Loucy (cell line): ENCODE measurements at regions not wholly inside any gene's neighbourhood (a gene's known extent, or its start where the extent isn't known, plus 50 kb on each side); places are given as distances from the start of the nearest gene placed in this dataset.

Experiments
- H2AFZ ChIP-seq: fragments of 200-600 bp; sonication (generic); 2 replicates; pipeline ENCODE4 v1.6.0; 2016; ENCODE audit warnings: antibody characterized with exemption, mild to moderate bottlenecking, low read length, moderate library complexity
- H3F3A ChIP-seq: fragments of 200-600 bp; 2 replicates; pipeline ENCODE4 v1.6.0; 2016; ENCODE audit warnings: antibody characterized with exemption, low read depth, mild to moderate bottlenecking
- H3K27me3 ChIP-seq: fragments of 200-600 bp; sonication (generic); 2 replicates; pipeline ENCODE4 v1.6.1; 2014; ENCODE audit warnings: low read length, mild to moderate bottlenecking; ENCODE audit not compliant: insufficient read depth, poor library complexity, severe bottlenecking
- H3K36me3 ChIP-seq: fragments of 200-600 bp; sonication (generic); 2 replicates; pipeline ENCODE4 v1.6.1; 2016; ENCODE audit warnings: low read length; ENCODE audit not compliant: insufficient read depth
- H3K4me1 ChIP-seq: fragments of 200-600 bp; sonication (generic); 2 replicates; pipeline ENCODE4 v1.5.1; 2014; ENCODE audit warnings: low read length, mild to moderate bottlenecking; ENCODE audit not compliant: insufficient read depth, poor library complexity, severe bottlenecking
- H3K4me2 ChIP-seq: fragments of 200-600 bp; sonication (generic); 2 replicates; pipeline ENCODE4 v1.6.0; 2014; ENCODE audit warnings: antibody characterized with exemption, low read length, low read depth, mild to moderate bottlenecking; ENCODE audit not compliant: poor library complexity, severe bottlenecking
- H3K4me3 ChIP-seq: fragments of 200-600 bp; sonication (generic); 2 replicates; pipeline ENCODE4 v1.5.1; 2014; ENCODE audit warnings: low read length, mild to moderate bottlenecking, mixed read lengths; ENCODE audit not compliant: poor library complexity, severe bottlenecking
- H3K79me2 ChIP-seq: fragments of 200-600 bp; sonication (generic); 2 replicates; pipeline ENCODE4 v1.6.1; 2014; ENCODE audit warnings: low read length; ENCODE audit not compliant: insufficient read depth
- H3K9ac ChIP-seq: fragments of 200-600 bp; sonication (generic); 2 replicates; pipeline ENCODE4 v1.6.0; 2014; ENCODE audit warnings: mild to moderate bottlenecking, low read depth, low read length, moderate library complexity; ENCODE audit not compliant: poor library complexity, severe bottlenecking
- H3K9me2 ChIP-seq: fragments of 200-600 bp; sonication (generic); replicated peaks from 2 replicates; pipeline ENCODE4 v1.6.1; 2016; ENCODE audit warnings: low read depth, low read length, mixed read lengths
- H3K9me3 ChIP-seq: fragments of 200-600 bp; sonication (generic); 2 replicates; pipeline ENCODE4 v1.6.1; 2014; ENCODE audit warnings: mild to moderate bottlenecking, antibody characterized with exemption, low read length, low read depth; ENCODE audit not compliant: insufficient read depth
- H4K20me1 ChIP-seq: fragments of 200-600 bp; sonication (generic); 2 replicates; pipeline ENCODE4 v1.6.0; 2014; ENCODE audit warnings: antibody characterized with exemption, low read length, mild to moderate bottlenecking; ENCODE audit not compliant: insufficient read depth, poor library complexity, severe bottlenecking
- EZH2phosphoT487 ChIP-seq: fragments of 200-600 bp; IDR thresholded peaks from 2 replicates; pipeline ENCODE4 v1.6.1; 2018; ENCODE audit warnings: antibody characterized with exemption, mild to moderate bottlenecking, moderate library complexity, borderline replicate concordance
- TF ChIP-seq, protein P1 (sequence below): fragments of 200-600 bp; sonication (generic); conservative IDR thresholded peaks from 2 replicates; pipeline ENCODE4 v1.5.1; 2014; ENCODE audit warnings: mild to moderate bottlenecking, antibody characterized with exemption, low read length

DNA sequence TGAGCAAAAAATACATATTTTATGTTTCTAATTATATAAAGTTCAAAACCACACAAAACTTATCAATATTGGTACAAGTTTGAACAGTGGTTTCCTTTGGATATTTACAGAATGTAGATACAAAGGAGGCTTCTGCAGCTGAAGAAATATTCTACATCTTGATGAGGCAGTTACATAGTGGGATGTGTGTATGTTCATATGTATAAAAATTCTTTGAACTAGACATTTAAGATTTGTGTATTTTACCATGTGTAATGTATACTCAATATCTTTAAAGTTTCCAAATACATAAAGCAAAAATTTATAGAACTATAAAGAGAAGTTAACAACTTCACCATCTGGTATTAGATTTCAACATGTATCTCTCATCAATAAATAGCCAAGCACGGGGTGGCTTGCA is 80.7 kb upstream of the TNFSF4 start:
- H3K79me2 ChIP-seq = no peaks in the 10 kb centered on the region

DNA sequence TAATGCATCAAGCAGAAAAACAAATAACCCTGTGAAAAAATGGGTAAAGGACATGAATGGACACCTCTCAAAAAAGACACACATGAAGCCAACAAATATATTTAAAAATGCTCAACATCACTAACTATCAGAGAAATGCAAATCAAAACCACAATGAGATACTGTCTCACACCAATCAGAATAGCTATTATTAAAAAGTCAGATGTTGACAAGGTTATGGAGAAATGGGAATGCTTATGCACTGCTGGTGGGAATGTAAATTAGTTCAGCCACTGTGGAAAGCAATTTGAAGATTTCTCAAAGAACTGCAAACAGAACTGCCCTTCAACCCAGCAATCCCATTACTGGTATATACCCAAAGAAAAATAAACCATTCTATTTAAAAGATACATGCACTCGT is 86.6 kb upstream of the TNFSF4 start:
- no peaks in the 10 kb centered on the region for H3K27me3 ChIP-seq
- H3K9me2 ChIP-seq = no peaks in the 10 kb centered on the region
- H3K9me3 ChIP-seq = no peaks in the 10 kb centered on the region
- no peaks in the 10 kb centered on the region for H3K79me2 ChIP-seq
- H3K4me1 ChIP-seq = peaks cover 19% of the 10 kb centered on the region
- no peak overlapping the region for H3K4me3 ChIP-seq
- H3K4me2 ChIP-seq = no peak overlapping the region
- no peaks in the 10 kb centered on the region for H3F3A ChIP-seq
- no peak for TF ChIP-seq EZH2phosphoT487
- TF ChIP-seq, protein P1, sequence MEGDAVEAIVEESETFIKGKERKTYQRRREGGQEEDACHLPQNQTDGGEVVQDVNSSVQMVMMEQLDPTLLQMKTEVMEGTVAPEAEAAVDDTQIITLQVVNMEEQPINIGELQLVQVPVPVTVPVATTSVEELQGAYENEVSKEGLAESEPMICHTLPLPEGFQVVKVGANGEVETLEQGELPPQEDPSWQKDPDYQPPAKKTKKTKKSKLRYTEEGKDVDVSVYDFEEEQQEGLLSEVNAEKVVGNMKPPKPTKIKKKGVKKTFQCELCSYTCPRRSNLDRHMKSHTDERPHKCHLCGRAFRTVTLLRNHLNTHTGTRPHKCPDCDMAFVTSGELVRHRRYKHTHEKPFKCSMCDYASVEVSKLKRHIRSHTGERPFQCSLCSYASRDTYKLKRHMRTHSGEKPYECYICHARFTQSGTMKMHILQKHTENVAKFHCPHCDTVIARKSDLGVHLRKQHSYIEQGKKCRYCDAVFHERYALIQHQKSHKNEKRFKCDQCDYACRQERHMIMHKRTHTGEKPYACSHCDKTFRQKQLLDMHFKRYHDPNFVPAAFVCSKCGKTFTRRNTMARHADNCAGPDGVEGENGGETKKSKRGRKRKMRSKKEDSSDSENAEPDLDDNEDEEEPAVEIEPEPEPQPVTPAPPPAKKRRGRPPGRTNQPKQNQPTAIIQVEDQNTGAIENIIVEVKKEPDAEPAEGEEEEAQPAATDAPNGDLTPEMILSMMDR = no peak
- no peaks in the 10 kb centered on the region for H4K20me1 ChIP-seq
- H3K9ac ChIP-seq = no peak overlapping the region
- no peak overlapping the region for H2AFZ ChIP-seq
- H3K36me3 ChIP-seq = no peaks in the 10 kb centered on the region

More for the DNA sequence above, 80.7 kb upstream of the TNFSF4 start:
- H3K9ac ChIP-seq = no peak overlapping the region
- TF ChIP-seq EZH2phosphoT487 = no peak
- TF ChIP-seq, protein P1 = no peak
- no peaks in the 10 kb centered on the region for H3K9me2 ChIP-seq
- H3K4me3 ChIP-seq = no peak overlapping the region
- H3K4me2 ChIP-seq = no peak overlapping the region
- H3F3A ChIP-seq = no peaks in the 10 kb centered on the region
- no peaks in the 10 kb centered on the region for H3K9me3 ChIP-seq
- peaks cover 3% of the 10 kb centered on the region for H3K4me1 ChIP-seq
- no peaks in the 10 kb centered on the region for H4K20me1 ChIP-seq
- no peak overlapping the region for H2AFZ ChIP-seq
- H3K36me3 ChIP-seq = no peaks in the 10 kb centered on the region
- H3K27me3 ChIP-seq = no peaks in the 10 kb centered on the region

DNA sequence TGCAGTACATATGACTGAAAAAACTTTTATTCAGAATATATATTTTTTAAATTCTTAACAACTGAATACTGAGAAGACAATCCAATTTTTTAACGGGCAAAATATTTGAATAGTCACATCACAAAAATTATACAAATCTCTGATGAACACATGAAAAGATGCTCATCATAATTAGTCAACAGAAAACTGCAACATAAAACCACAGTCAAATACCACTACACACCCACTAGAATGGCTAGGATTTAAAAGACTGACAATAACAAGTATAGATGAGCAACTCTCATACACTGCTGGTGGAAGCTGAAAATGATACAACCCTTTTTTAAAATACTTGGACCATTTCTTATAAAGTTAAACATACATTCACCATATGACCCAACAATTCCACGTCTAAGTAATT is 87.7 kb upstream of the TNFSF4 start:
- H4K20me1 ChIP-seq = no peaks in the 10 kb centered on the region
- no peak overlapping the region for H3K4me2 ChIP-seq
- H3K9me2 ChIP-seq = no peaks in the 10 kb centered on the region
- H2AFZ ChIP-seq = no peak overlapping the region
- no peaks in the 10 kb centered on the region for H3K36me3 ChIP-seq
- H3K27me3 ChIP-seq = no peaks in the 10 kb centered on the region
- no peaks in the 10 kb centered on the region for H3F3A ChIP-seq
- H3K9me3 ChIP-seq = no peaks in the 10 kb centered on the region
- no peaks in the 10 kb centered on the region for H3K79me2 ChIP-seq
- no peak overlapping the region for H3K4me3 ChIP-seq
- no peak for TF ChIP-seq EZH2phosphoT487
- TF ChIP-seq, protein P1 = no peak
- H3K4me1 ChIP-seq = peaks cover 19% of the 10 kb centered on the region
- no peak overlapping the region for H3K9ac ChIP-seq
